Neural cell (in vitro differentiated cells): ENCODE measurements at regions not wholly inside any gene's neighbourhood (a gene's known extent, or its start where the extent isn't known, plus 50 kb on each side); places are given as distances from the start of the nearest gene placed in this dataset.
"Not testable (repeated sequence)": the region's sequence is repeated elsewhere in the genome, so short reads cannot be mapped to it uniquely, and the experiment has no call there.

Source experiments
- CTCF ChIP-seq: fragments of 450-650 bp; IDR thresholded peaks from 2 replicates; pipeline ENCODE4 v1.5.1; 2014; ENCODE audit warnings: antibody characterized with exemption, mild to moderate bottlenecking, moderate library complexity; ENCODE audit not compliant: poor library complexity, severe bottlenecking
- EP300 ChIP-seq: fragments of 450-650 bp; conservative IDR thresholded peaks from 2 replicates; pipeline ENCODE4 v1.6.1; 2014; ENCODE audit warnings: antibody characterized with exemption, mild to moderate bottlenecking, moderate library complexity; ENCODE audit not compliant: poor library complexity, severe bottlenecking
- MXI1 ChIP-seq: fragments of 450-650 bp; conservative IDR thresholded peaks from 2 replicates; pipeline ENCODE4 v1.6.1; 2014; ENCODE audit warnings: antibody characterized with exemption, mild to moderate bottlenecking; ENCODE audit not compliant: poor library complexity, severe bottlenecking
- REST ChIP-seq: IDR thresholded peaks from 2 replicates; pipeline ENCODE4 v1.6.1; 2012; ENCODE audit warnings: borderline replicate concordance
- TAF1 ChIP-seq: IDR thresholded peaks from 2 replicates; pipeline ENCODE4 v1.6.1; 2012; ENCODE audit warnings: low read depth

GRCh38 chr16:88274126-88274750 lies 108.5 kb upstream of the ZNF469 start:
- not testable (repeated sequence) for TF ChIP-seq CTCF, TAF1, MXI1, EP300, REST
